ENCODE measurements at regions not wholly inside any gene's neighbourhood (a gene's known extent, or its start where the extent isn't known, plus 50 kb on each side); places are given as distances from the start of the nearest gene placed in this dataset.

DNA sequence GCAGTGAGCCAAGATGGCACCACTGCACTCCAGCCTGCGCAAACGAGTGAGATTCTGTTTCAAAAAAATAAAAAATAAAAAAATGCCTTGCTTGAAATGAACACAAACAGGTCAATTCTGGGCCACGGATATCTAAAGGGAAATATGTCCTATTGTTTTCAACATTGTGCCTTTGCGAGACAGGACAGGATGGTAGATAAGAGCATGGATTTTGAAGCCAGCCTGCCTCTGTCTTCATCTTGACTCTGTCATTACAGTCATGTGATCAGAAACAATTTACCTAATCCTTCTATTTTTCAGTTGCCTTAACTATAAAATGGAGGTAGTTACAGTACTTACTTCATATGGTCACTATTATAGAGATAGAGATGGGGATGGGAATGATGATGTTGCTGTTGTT, 56.7 kb upstream of the ZSWIM5 start (continued):
- TF ChIP-seq ZNF318 (CRISPR knock-in tag; IDR thresholded peaks at IDR 0.05) (no peak), ZNF646 (CRISPR knock-in tag; IDR thresholded peaks at IDR 0.05) (no peak), ZFP36 (IDR thresholded peaks at IDR 0.05; ENCODE audit: borderline replicate concordance, low read depth, low read length, partially characterized antibody) (no peak)
